Osteoblast (primary cell): ENCODE measurements at regions not wholly inside any gene's neighbourhood (a gene's known extent, or its start where the extent isn't known, plus 50 kb on each side); places are given as distances from the start of the nearest gene placed in this dataset.
"Not testable (repeated sequence)": the region's sequence is repeated elsewhere in the genome, so short reads cannot be mapped to it uniquely, and the experiment has no call there.

Experiments used
- DNase-seq: peaks from one replicate; pipeline ENCODE4 v3.0.0; 2011; ENCODE audit warnings: low spot score, mixed read lengths; ENCODE audit not compliant: insufficient read length; ENCODE audit errors: missing footprints
- H2AFZ ChIP-seq: 2 replicates; pipeline ENCODE4 v1.6.0; 2011; ENCODE audit warnings: mild to moderate bottlenecking, low read length
- H3K27ac ChIP-seq: 2 replicates; pipeline ENCODE4 v1.5.1; 2011; ENCODE audit warnings: mild to moderate bottlenecking, low read depth, low read length, moderate library complexity
- H3K27me3 ChIP-seq: 2 replicates; pipeline ENCODE4 v1.6.0; 2012; ENCODE audit warnings: mild to moderate bottlenecking, control low read depth, inconsistent platforms, low read length, moderate library complexity; ENCODE audit not compliant: insufficient read depth
- H3K36me3 ChIP-seq: 2 replicates; pipeline ENCODE4 v1.5.1; 2011; ENCODE audit warnings: mild to moderate bottlenecking, low read length, control low read depth, moderate library complexity; ENCODE audit not compliant: insufficient read depth
- H3K4me1 ChIP-seq: 2 replicates; pipeline ENCODE4 v1.5.1; 2011; ENCODE audit warnings: mild to moderate bottlenecking, low read length, control low read depth, moderate library complexity; ENCODE audit not compliant: insufficient read depth
- H3K4me2 ChIP-seq: 2 replicates; pipeline ENCODE4 v1.6.0; 2011; ENCODE audit warnings: mild to moderate bottlenecking, low read length; ENCODE audit not compliant: insufficient read depth
- H3K4me3 ChIP-seq: fragments of 200-600 bp; sonication (generic); 3 replicates; pipeline ENCODE4 v1.5.1; 2012; ENCODE audit warnings: mild to moderate bottlenecking, low read length, inconsistent platforms; ENCODE audit not compliant: insufficient read depth
- H3K79me2 ChIP-seq: 2 replicates; pipeline ENCODE4 v1.6.0; 2012; ENCODE audit warnings: mild to moderate bottlenecking, low read length, control low read depth, inconsistent platforms; ENCODE audit not compliant: insufficient read depth
- H3K9me3 ChIP-seq: 2 replicates; pipeline ENCODE4 v1.5.1; 2011; ENCODE audit warnings: low read depth, low read length, control low read depth
- H4K20me1 ChIP-seq: 2 replicates; pipeline ENCODE4 v1.6.0; 2012; ENCODE audit warnings: mild to moderate bottlenecking, low read length, control low read depth; ENCODE audit not compliant: insufficient read depth
- TF ChIP-seq, protein P1 (sequence below): IDR thresholded peaks from 2 replicates; pipeline ENCODE4 v1.5.1; 2011; ENCODE audit warnings: mild to moderate bottlenecking, low read depth, low read length, moderate library complexity; ENCODE audit errors: extremely low read depth

DNA sequence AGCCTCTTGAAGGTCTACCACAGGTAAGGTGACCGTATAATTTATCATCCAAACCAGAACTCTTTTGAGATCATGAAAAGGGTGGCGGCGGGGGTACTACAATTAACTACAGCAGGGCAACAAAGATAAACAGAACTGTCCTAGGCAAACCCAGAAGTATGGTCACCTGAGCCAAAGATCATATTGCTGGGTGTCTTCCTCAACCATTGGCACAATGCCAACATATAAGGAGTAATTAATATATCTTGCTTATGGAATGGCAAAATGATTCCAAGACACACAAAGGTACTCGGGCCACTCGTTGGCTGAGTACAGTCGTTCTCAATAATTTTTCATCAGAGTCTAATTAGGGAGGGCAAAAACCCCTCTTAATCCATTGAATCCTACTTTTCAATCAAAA is 273.3 kb downstream of the QDPR start:
- no peak for DNase-seq
- Histone ChIP-seq H3K79me2 (no peaks in the 10 kb centered on the region), H4K20me1 (no peaks in the 10 kb centered on the region), H3K4me3 (no peak overlapping the region), H3K36me3 (no peaks in the 10 kb centered on the region), H3K27ac (no peak overlapping the region), H3K27me3 (no peaks in the 10 kb centered on the region), H3K9me3 (no peaks in the 10 kb centered on the region), H3K4me1 (peaks cover 25% of the 10 kb centered on the region), H2AFZ (no peak overlapping the region), H3K4me2 (no peak overlapping the region)
- TF ChIP-seq, protein P1, sequence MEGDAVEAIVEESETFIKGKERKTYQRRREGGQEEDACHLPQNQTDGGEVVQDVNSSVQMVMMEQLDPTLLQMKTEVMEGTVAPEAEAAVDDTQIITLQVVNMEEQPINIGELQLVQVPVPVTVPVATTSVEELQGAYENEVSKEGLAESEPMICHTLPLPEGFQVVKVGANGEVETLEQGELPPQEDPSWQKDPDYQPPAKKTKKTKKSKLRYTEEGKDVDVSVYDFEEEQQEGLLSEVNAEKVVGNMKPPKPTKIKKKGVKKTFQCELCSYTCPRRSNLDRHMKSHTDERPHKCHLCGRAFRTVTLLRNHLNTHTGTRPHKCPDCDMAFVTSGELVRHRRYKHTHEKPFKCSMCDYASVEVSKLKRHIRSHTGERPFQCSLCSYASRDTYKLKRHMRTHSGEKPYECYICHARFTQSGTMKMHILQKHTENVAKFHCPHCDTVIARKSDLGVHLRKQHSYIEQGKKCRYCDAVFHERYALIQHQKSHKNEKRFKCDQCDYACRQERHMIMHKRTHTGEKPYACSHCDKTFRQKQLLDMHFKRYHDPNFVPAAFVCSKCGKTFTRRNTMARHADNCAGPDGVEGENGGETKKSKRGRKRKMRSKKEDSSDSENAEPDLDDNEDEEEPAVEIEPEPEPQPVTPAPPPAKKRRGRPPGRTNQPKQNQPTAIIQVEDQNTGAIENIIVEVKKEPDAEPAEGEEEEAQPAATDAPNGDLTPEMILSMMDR, result no peak

DNA sequence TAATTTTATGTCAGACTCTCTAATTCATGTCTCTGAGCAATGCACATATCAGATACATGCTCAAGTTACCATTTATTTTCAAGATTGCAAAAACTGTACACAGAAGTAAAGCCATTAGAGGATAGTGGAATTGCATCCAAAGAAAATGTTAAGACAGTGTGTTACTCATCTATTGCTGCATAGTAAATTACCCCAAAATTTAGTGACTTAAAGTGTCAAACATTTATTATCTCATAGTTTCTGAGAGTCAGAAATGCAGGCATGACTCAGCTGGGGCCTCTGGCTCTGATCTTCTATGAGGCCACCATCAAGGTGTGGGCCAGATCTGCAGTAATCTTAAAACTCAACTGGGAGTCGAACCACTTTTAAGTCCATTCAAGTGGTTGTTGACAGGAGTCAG is 275.2 kb downstream of the QDPR start:
- no peaks in the 10 kb centered on the region for H3K27me3 ChIP-seq
- H3K9me3 ChIP-seq, result no peaks in the 10 kb centered on the region
- peak overlapping the region; percentile 25 for H3K4me2 ChIP-seq
- peaks cover 38% of the 10 kb centered on the region for H3K4me1 ChIP-seq
- DNase-seq, result no peak
- TF ChIP-seq, protein P1, result no peak
- no peaks in the 10 kb centered on the region for H3K79me2 ChIP-seq
- no peaks in the 10 kb centered on the region for H4K20me1 ChIP-seq
- peak overlapping the region; percentile 21 for H3K27ac ChIP-seq
- no peaks in the 10 kb centered on the region for H3K36me3 ChIP-seq
- no peak overlapping the region for H2AFZ ChIP-seq
- no peak overlapping the region for H3K4me3 ChIP-seq

DNA sequence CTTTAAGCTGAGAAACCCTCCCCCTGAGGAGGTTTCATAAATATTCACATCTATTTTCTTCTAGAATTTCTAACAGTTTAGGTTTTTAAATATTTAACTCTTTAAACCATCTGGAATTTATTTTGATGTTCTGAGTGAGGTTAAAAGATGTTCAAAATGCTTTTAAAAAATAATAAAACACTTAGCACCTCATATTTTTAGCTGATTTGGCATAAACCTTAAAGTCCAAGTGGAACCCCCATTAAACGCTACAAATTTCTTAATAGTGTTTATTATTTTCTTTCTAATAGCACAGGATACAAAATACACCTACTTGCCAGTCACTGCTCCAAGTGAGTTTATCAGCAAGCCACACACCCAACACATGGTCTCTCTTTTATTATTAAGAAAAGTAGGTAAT is 277.2 kb downstream of the QDPR start:
- Histone ChIP-seq H3K9me3 (no peaks in the 10 kb centered on the region), H3K4me1 (peaks cover 45% of the 10 kb centered on the region), H3K36me3 (no peaks in the 10 kb centered on the region), H4K20me1 (no peaks in the 10 kb centered on the region), H3K27ac (no peak overlapping the region), H3K79me2 (no peaks in the 10 kb centered on the region), H3K4me3 (no peak overlapping the region), H2AFZ (no peak overlapping the region), H3K27me3 (no peaks in the 10 kb centered on the region), H3K4me2 (no peak overlapping the region)
- DNase-seq, result no peak
- TF ChIP-seq, protein P1, result no peak

DNA sequence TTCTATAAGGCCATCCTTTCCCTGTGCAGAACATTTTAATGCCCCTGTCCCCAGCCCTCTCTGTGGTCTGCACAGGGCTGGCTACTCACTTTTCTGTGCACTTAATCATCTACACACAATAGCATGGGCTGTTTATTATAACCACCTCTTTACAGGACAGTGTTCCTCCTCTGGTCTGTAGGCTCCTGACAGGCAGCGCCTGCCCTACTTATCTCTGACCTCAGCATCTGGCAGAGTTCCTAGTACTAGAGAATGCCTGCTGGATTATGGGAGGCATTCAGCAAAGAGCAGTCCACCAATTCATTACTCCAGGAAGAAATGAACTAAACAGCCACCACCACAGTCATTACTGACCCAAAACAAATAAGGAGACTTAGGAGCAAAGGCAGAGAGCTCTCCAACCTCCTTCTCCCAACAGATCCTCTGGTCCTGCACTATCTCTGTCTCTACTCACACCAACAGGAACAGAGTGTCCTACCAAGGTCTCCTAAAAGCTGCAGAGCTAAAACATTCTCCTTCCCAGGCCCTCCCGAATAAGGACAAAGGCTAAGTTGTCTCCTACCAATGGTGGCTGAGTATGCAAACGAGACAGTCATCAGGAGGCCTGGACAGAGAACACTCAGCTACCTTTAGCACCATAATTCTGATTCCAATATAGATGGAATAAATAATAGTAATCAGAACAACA is 279.2 kb downstream of the QDPR start:
- TF ChIP-seq, protein P1, result no peak
- Histone ChIP-seq H3K4me2 (peak overlapping the region; percentile 9), H3K4me3 (no peak overlapping the region), H3K4me1 (peaks cover 45% of the 10 kb centered on the region), H3K27ac (no peak overlapping the region), H2AFZ (peak overlapping the region; percentile 32), H3K36me3 (no peaks in the 10 kb centered on the region), H3K27me3 (no peaks in the 10 kb centered on the region), H3K79me2 (no peaks in the 10 kb centered on the region), H3K9me3 (no peaks in the 10 kb centered on the region), H4K20me1 (no peaks in the 10 kb centered on the region)
- DNase-seq, result peak; percentile 80

DNA sequence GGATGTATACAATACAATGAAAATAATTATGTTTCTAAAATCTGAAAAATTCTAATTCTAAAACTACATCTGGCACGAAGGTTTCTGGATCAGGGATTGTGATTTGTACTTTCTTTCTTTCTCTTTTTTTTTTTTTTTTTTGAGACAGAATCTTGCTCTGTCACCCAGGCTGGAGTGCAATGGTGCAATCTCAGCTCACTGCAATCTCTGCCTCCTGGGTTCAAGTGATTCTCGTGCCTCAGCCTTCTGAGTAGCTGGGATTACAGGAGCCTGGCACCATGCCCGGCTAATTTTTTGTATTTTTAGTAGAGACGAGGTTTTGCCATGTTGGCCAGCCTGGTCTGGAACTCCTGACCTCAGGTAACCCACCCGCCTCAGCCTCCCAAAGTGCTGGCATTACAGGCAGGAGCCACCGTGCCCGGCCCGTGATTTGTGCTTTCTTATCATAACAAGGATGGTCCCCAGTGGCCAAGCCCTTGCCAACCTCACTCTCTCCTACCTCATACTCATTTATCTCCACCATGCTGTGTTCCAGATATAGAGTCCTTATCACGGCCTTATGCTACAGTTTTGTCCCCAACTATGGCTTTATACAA is 279.9 kb downstream of the QDPR start:
- not testable (repeated sequence) for H3K4me3 ChIP-seq, H3K9me3 ChIP-seq, H3K27ac ChIP-seq, H4K20me1 ChIP-seq, H3K36me3 ChIP-seq, H3K27me3 ChIP-seq, H2AFZ ChIP-seq, H3K79me2 ChIP-seq, DNase-seq
- H3K4me2 ChIP-seq, result peak overlapping the region; percentile 9
- peaks cover 41% of the 10 kb centered on the region for H3K4me1 ChIP-seq
